ENCODE measurements at regions not wholly inside any gene's neighbourhood (a gene's known extent, or its start where the extent isn't known, plus 50 kb on each side); places are given as distances from the start of the nearest gene placed in this dataset.

DNA sequence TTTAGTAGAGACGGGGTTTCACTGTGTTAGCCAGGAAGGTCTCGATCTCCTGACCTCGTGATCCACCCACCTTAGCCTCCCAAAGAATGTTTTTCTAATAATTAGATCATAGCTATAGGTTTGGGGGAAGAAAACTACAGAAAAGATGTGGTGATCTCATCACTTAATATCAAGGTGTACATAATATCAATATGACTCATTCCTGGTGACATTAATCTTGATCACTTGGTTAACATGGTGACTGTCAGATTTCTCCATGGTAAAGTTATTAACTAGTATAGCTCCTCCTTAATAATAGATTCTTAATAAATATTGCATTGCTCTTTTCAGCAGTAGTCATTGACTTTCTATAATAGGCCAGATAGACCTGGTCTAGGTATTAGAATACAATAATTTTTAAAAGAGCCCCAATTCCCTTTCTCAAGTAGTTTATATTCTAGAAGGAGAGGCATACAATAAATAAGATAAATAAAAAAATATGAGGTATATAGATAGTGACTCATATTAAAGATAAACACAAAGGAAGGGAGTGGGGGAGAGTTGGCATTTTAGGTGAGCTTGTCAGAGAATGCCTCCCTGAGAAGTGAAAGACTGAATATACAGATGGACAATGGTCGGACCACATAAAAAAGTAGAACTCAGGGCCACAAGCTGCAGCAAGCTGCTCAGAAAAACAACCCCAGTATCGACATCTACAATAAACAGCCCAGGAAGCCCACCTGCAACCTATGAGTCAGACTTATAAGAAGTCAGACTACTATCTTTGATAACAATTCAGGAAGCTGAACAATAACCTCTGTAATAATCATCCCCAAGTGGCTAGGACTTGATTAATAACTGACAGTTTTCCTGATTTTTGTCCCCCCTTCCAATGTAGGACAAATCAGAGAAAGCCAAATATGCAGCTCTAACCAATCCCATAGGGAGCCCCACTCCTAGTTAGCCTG is 210.8 kb downstream of the RFC3 start:
- TF ChIP-seq ZBTB20 (tag by site-specific recombination; IDR thresholded peaks at IDR 0.05) (no peak), ZNF302 (tag by site-specific recombination; IDR thresholded peaks at IDR 0.05; ENCODE audit: low read depth) (no peak), ZNF335 (tag by site-specific recombination; conservative IDR thresholded peaks at IDR 0.05) (no peak), ZSCAN30 (tag by site-specific recombination; IDR thresholded peaks at IDR 0.05) (no peak), ZNF677 (tag by site-specific recombination; IDR thresholded peaks at IDR 0.05) (no peak), ZNF274 (IDR thresholded peaks at IDR 0.05; ENCODE audit: low read length) (no peak), ZNF274 (tag by site-specific recombination; IDR thresholded peaks at IDR 0.05; ENCODE audit: borderline replicate concordance) (no peak), SP7 (tag by site-specific recombination; IDR thresholded peaks at IDR 0.05) (no peak)
- TF ChIP-seq, protein P1, sequence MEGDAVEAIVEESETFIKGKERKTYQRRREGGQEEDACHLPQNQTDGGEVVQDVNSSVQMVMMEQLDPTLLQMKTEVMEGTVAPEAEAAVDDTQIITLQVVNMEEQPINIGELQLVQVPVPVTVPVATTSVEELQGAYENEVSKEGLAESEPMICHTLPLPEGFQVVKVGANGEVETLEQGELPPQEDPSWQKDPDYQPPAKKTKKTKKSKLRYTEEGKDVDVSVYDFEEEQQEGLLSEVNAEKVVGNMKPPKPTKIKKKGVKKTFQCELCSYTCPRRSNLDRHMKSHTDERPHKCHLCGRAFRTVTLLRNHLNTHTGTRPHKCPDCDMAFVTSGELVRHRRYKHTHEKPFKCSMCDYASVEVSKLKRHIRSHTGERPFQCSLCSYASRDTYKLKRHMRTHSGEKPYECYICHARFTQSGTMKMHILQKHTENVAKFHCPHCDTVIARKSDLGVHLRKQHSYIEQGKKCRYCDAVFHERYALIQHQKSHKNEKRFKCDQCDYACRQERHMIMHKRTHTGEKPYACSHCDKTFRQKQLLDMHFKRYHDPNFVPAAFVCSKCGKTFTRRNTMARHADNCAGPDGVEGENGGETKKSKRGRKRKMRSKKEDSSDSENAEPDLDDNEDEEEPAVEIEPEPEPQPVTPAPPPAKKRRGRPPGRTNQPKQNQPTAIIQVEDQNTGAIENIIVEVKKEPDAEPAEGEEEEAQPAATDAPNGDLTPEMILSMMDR (tag by site-specific recombination; IDR thresholded peaks at IDR 0.05): no peak
- TF ChIP-seq, protein P2, sequence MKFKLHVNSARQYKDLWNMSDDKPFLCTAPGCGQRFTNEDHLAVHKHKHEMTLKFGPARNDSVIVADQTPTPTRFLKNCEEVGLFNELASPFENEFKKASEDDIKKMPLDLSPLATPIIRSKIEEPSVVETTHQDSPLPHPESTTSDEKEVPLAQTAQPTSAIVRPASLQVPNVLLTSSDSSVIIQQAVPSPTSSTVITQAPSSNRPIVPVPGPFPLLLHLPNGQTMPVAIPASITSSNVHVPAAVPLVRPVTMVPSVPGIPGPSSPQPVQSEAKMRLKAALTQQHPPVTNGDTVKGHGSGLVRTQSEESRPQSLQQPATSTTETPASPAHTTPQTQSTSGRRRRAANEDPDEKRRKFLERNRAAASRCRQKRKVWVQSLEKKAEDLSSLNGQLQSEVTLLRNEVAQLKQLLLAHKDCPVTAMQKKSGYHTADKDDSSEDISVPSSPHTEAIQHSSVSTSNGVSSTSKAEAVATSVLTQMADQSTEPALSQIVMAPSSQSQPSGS (tag by site-specific recombination; IDR thresholded peaks at IDR 0.05; ENCODE audit: low read depth): no peak
- TF ChIP-seq, protein P3, sequence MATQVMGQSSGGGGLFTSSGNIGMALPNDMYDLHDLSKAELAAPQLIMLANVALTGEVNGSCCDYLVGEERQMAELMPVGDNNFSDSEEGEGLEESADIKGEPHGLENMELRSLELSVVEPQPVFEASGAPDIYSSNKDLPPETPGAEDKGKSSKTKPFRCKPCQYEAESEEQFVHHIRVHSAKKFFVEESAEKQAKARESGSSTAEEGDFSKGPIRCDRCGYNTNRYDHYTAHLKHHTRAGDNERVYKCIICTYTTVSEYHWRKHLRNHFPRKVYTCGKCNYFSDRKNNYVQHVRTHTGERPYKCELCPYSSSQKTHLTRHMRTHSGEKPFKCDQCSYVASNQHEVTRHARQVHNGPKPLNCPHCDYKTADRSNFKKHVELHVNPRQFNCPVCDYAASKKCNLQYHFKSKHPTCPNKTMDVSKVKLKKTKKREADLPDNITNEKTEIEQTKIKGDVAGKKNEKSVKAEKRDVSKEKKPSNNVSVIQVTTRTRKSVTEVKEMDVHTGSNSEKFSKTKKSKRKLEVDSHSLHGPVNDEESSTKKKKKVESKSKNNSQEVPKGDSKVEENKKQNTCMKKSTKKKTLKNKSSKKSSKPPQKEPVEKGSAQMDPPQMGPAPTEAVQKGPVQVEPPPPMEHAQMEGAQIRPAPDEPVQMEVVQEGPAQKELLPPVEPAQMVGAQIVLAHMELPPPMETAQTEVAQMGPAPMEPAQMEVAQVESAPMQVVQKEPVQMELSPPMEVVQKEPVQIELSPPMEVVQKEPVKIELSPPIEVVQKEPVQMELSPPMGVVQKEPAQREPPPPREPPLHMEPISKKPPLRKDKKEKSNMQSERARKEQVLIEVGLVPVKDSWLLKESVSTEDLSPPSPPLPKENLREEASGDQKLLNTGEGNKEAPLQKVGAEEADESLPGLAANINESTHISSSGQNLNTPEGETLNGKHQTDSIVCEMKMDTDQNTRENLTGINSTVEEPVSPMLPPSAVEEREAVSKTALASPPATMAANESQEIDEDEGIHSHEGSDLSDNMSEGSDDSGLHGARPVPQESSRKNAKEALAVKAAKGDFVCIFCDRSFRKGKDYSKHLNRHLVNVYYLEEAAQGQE (tag by site-specific recombination; IDR thresholded peaks at IDR 0.05): no peak
- TF ChIP-seq, protein P4, sequence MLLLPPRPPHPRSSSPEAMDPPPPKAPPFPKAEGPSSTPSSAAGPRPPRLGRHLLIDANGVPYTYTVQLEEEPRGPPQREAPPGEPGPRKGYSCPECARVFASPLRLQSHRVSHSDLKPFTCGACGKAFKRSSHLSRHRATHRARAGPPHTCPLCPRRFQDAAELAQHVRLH (tag by site-specific recombination; IDR thresholded peaks at IDR 0.05): no peak
- TF ChIP-seq, protein P5, sequence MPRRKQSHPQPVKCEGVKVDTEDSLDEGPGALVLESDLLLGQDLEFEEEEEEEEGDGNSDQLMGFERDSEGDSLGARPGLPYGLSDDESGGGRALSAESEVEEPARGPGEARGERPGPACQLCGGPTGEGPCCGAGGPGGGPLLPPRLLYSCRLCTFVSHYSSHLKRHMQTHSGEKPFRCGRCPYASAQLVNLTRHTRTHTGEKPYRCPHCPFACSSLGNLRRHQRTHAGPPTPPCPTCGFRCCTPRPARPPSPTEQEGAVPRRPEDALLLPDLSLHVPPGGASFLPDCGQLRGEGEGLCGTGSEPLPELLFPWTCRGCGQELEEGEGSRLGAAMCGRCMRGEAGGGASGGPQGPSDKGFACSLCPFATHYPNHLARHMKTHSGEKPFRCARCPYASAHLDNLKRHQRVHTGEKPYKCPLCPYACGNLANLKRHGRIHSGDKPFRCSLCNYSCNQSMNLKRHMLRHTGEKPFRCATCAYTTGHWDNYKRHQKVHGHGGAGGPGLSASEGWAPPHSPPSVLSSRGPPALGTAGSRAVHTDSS (tag by site-specific recombination; IDR thresholded peaks at IDR 0.05): no peak
